ENCODE measurements at regions not wholly inside any gene's neighbourhood (a gene's known extent, or its start where the extent isn't known, plus 50 kb on each side); places are given as distances from the start of the nearest gene placed in this dataset.

DNA sequence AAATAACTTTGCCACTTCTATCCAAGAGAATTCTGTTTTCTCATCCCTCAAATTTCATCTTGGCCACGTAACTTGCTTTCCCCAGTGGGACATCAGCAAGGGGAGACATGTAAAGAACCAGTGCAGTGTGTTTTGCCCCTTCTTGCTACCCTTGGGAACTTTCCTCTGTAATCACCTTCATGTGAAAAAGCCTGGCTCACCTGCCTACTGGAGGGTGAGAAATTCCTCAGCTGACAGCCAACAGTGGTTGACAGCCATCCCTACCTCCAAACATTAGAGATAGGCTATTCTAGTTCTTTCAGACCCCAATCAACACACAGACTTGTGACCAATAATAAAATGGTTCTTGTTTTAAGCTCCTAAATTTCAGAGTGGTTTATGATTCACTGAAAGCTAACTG lies 333.9 kb upstream of the TBC1D5 start:
- Histone ChIP-seq H3K4me1 (no peaks in the 10 kb centered on the region), H3K27ac (no peak overlapping the region), H3K4me3 (no peak overlapping the region), H3K36me3 (no peaks in the 10 kb centered on the region), H3K27me3 (no peaks in the 10 kb centered on the region), H3K9me3 (no peaks in the 10 kb centered on the region)
- no peak for DNase-seq
- WGBS, 5 donors, result 72 to 100% (median 92%) methylated on average over 1 of the region's 1 CpG
- intact Hi-C loops (cut with DNase I; ENCODE audit: low total_unique reads), result no loop called here
- TF ChIP-seq POLR2A (IDR thresholded peaks at IDR 0.05), result no peak
- no peak for TF ChIP-seq EP300 (IDR thresholded peaks at IDR 0.05)
- TF ChIP-seq, protein P1, sequence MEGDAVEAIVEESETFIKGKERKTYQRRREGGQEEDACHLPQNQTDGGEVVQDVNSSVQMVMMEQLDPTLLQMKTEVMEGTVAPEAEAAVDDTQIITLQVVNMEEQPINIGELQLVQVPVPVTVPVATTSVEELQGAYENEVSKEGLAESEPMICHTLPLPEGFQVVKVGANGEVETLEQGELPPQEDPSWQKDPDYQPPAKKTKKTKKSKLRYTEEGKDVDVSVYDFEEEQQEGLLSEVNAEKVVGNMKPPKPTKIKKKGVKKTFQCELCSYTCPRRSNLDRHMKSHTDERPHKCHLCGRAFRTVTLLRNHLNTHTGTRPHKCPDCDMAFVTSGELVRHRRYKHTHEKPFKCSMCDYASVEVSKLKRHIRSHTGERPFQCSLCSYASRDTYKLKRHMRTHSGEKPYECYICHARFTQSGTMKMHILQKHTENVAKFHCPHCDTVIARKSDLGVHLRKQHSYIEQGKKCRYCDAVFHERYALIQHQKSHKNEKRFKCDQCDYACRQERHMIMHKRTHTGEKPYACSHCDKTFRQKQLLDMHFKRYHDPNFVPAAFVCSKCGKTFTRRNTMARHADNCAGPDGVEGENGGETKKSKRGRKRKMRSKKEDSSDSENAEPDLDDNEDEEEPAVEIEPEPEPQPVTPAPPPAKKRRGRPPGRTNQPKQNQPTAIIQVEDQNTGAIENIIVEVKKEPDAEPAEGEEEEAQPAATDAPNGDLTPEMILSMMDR (IDR thresholded peaks at IDR 0.05), result no peak
- TF ChIP-seq POLR2AphosphoS5 (IDR thresholded peaks at IDR 0.05), result no peak

DNA sequence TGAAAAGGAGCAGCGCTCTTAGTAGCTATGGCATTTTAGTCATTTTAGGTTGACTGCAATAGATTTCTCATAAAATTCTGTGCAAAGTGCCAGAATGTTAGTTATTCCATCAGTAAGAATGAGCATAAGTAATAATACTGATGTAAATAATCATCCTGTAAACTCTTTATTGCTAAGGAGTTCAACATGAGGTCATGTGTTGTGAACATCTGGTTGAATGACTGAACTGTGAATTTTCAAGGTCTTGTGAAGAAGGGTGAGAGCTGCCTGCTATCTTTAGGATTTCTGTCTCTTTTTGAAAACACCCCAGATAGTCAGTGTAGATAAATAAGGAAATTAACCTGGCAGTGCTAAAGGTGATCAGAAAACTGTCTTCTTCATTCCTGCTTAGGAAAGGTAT lies 333.4 kb upstream of the TBC1D5 start:
- H3K4me3 ChIP-seq, result no peak overlapping the region
- no peak for DNase-seq
- H3K27ac ChIP-seq, result no peak overlapping the region
- intact Hi-C loops (cut with DNase I; ENCODE audit: low total_unique reads), result no loop called here
- no peaks in the 10 kb centered on the region for H3K27me3 ChIP-seq
- H3K36me3 ChIP-seq, result no peaks in the 10 kb centered on the region
- WGBS, 5 donors, result 91 to 100% (median 97%) methylated on average over 1 of the region's 1 CpG
- no peaks in the 10 kb centered on the region for H3K4me1 ChIP-seq
- no peak for TF ChIP-seq POLR2AphosphoS5 (IDR thresholded peaks at IDR 0.05)
- no peak for TF ChIP-seq POLR2A (IDR thresholded peaks at IDR 0.05)
- TF ChIP-seq EP300 (IDR thresholded peaks at IDR 0.05), result no peak
- TF ChIP-seq, protein P1 (IDR thresholded peaks at IDR 0.05), result no peak
- H3K9me3 ChIP-seq, result no peaks in the 10 kb centered on the region

DNA sequence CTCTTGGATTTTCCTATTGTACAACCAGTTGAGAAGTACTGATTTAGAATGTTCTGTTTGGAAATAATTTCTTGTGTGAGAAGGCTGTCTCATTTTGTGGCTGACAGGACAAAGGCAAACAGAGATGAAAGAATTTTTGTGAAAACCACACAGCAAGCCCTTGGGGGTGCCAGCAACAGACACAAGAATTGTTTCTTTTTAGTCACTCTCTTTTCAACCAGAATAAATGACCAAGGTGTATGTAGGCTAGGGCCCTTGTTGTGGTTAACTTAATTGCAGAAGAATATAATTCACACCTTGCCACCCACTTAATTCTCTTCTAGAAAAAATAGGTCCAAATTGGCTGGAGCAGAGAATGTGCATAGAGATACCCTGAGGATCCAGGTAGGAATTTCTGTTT lies 329.4 kb upstream of the TBC1D5 start:
- TF ChIP-seq, protein P1 (IDR thresholded peaks at IDR 0.05), result no peak
- no peak for TF ChIP-seq EP300 (IDR thresholded peaks at IDR 0.05)
- no peak for TF ChIP-seq POLR2AphosphoS5 (IDR thresholded peaks at IDR 0.05)
- no peak for TF ChIP-seq POLR2A (IDR thresholded peaks at IDR 0.05)
- no peak for DNase-seq
- Histone ChIP-seq H3K36me3 (no peaks in the 10 kb centered on the region), H3K27me3 (no peaks in the 10 kb centered on the region), H3K27ac (no peak overlapping the region), H3K4me1 (no peaks in the 10 kb centered on the region), H3K4me3 (no peak overlapping the region), H3K9me3 (no peaks in the 10 kb centered on the region)
- intact Hi-C loops (cut with DNase I; ENCODE audit: low total_unique reads), result no loop called here

DNA sequence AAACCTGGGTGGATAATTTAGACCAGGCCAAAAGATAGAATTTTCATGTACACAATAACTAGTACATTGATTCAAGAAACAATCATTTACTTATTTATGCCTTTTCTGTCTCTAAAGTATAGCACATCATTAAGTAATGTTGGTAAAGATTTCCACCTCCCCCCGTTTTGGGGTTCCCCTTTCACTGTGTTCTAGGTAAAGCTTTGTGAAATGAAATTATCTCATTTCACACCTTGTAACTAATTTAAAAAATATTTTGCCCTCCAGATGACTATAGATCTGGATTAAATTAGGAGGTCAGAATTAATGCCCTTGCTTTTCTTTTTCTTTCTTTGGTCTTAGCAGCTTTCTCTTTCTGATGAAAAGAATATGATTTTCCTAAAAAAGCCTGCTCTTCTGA lies 328.5 kb upstream of the TBC1D5 start:
- H3K36me3 ChIP-seq, result no peaks in the 10 kb centered on the region
- intact Hi-C loops (cut with DNase I; ENCODE audit: low total_unique reads), result no loop called here
- 74 to 88% (median 85%) methylated on average over 1 of the region's 1 CpG for WGBS, 5 donors

More for the DNA sequence above, 328.5 kb upstream of the TBC1D5 start:
- Histone ChIP-seq H3K9me3 (no peaks in the 10 kb centered on the region), H3K4me1 (no peaks in the 10 kb centered on the region), H3K4me3 (no peak overlapping the region), H3K27ac (no peak overlapping the region), H3K27me3 (no peaks in the 10 kb centered on the region)
- TF ChIP-seq POLR2A (IDR thresholded peaks at IDR 0.05), result no peak
- no peak for TF ChIP-seq POLR2AphosphoS5 (IDR thresholded peaks at IDR 0.05)
- TF ChIP-seq, protein P1 (IDR thresholded peaks at IDR 0.05), result no peak
- no peak for TF ChIP-seq EP300 (IDR thresholded peaks at IDR 0.05)
- no peak for DNase-seq

Data from stomach (tissue), 8 donors.